IgD-negative memory B cell (primary cell): ENCODE measurements at regions not wholly inside any gene's neighbourhood (a gene's known extent, or its start where the extent isn't known, plus 50 kb on each side); places are given as distances from the start of the nearest gene placed in this dataset.
A peak's percentile ranks its signal among the peaks of the same experiment; 100 is the strongest.

Experiments used
- H3K27ac Mint-ChIP-seq, 3 donors: one replicate each; pipeline ENCODE4 v1.8.0; 2020 to 2022; ENCODE audit warnings: mild to moderate bottlenecking in 3 of 3, mixed read lengths in 3 of 3, moderate library complexity in 1 of 3
- H3K27me3 Mint-ChIP-seq: one replicate; pipeline ENCODE4 v1.8.0; 2021; ENCODE audit warnings: mixed read lengths
- H3K36me3 Mint-ChIP-seq: one replicate; pipeline ENCODE4 v1.8.0; 2020; ENCODE audit warnings: mild to moderate bottlenecking, mixed read lengths
- H3K4me1 Mint-ChIP-seq, 3 donors: one replicate each; pipeline ENCODE4 v1.8.0; 2020 to 2022; ENCODE audit warnings: mixed read lengths in 3 of 3, mild to moderate bottlenecking in 1 of 3
- H3K4me3 Mint-ChIP-seq, 4 donors: one replicate each; pipeline ENCODE4 v1.8.0; 2020 to 2022; ENCODE audit warnings: mild to moderate bottlenecking in 4 of 4, mixed read lengths in 4 of 4, moderate library complexity in 3 of 4
- H3K9me3 Mint-ChIP-seq, 3 donors: one replicate each; pipeline ENCODE4 v1.8.0; 2020 to 2021; ENCODE audit warnings: mixed read lengths in 3 of 3, mild to moderate bottlenecking in 1 of 3

DNA sequence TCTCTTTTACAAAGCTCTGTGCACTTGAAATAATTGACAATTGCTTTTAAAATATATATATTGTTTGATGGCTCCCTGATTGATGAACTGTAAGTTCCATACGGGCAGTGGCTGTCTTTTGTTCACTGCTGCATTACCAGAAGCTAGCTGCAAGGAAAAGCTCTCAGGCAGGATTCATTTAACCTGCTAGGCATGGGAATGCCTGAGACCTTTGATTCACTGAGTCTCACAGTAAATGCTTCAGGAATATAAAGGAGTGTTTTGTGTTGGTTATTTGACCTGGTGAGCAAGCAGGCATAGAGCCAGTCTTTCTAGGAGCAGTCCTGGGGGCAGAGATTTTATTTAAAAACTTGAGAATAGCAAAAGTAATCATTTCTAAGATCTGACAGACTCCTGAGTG, 193.2 kb upstream of the ITGA4 start:
- Mint-ChIP-seq H3K4me1 (peaks cover 0 to 8% (median 2%) of the 10 kb centered on the region in 3 donors), H3K4me3 (no peak overlapping the region), H3K36me3 (no peaks in the 10 kb centered on the region), H3K27ac (no peak overlapping the region), H3K27me3 (no peaks in the 10 kb centered on the region), H3K9me3 (peaks cover 0 to 1% (median 0%) of the 10 kb centered on the region in 3 donors)

DNA sequence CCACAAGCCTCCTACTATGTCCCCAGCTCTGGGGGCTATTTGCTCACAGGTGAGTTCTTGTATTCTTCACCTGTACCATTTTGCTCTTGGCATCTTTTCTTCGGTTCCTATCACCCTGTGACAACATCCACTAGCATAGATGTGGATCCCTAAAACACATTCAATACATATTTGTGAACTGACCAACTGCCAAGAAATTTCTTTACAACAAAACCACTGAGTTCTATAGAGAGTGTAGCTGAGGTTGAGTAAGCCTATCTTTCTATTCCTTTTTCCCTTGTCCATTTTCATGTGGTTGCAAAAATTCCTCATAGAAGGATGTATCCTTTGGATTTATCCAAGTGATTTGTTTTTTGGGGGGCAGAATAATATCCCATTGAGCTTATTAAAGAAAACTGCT, 192.7 kb upstream of the ITGA4 start:
- peak overlapping the region in 1 of 3 donors; percentile 54 for H3K27ac Mint-ChIP-seq
- H3K4me3 Mint-ChIP-seq: no peak overlapping the region
- peaks cover 0 to 1% (median 0%) of the 10 kb centered on the region in 3 donors for H3K9me3 Mint-ChIP-seq
- no peaks in the 10 kb centered on the region for H3K27me3 Mint-ChIP-seq
- H3K4me1 Mint-ChIP-seq: peaks cover 0 to 8% (median 2%) of the 10 kb centered on the region in 3 donors
- H3K36me3 Mint-ChIP-seq: no peaks in the 10 kb centered on the region

DNA sequence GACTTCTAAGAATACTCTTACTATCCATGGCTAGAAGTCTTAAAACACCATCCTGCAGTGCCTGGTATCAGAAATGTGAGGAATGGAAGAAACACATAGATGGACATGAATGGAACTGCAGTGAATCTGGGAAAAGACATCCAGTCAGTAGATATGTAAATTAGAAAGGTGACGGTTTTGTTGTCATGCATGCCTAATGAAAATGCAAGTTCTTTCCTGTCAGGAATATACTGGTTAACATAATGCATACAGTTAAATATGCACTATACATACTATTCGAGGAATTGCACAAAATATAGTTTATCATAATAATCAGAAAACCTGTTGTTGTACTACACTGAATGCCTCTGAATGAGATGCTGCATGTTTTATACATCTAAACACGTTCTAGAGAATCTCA, 190.6 kb upstream of the ITGA4 start:
- Mint-ChIP-seq H3K9me3 (peaks cover 0 to 4% (median 1%) of the 10 kb centered on the region in 3 donors), H3K4me1 (peaks cover 0 to 8% (median 2%) of the 10 kb centered on the region in 3 donors), H3K4me3 (no peak overlapping the region), H3K36me3 (no peaks in the 10 kb centered on the region), H3K27me3 (no peaks in the 10 kb centered on the region), H3K27ac (no peak overlapping the region)

DNA sequence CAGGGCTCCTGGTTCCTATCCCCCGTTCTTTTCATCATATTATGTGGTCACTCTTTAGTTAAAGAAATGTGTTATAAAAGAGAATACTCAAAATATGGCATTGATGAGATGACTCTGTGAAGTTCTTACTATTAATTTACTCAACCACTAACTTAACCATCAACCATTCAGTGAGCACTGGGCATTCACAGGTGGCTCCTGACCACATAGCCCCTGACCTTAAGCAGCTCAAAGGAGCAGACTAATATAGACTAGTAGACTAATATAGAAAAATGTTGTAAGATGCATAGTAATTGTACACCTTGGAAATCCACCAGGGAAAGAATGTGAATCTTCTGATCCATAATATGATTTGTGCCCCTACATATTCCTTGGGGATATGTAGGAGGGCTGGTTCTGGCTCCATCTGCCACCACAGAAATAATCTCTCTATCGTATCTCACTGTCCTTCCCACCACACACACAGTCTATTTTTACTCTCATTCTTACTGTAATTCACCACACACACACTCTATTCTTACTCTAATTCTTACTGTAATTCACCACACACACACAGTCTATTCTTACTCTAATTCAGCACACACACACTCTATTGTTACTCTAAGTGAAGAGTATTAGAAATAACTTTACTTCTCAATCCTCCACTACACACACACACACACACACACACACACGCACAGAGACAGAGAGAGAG, 188.9 kb upstream of the ITGA4 start:
- H3K4me1 Mint-ChIP-seq: peaks cover 0 to 8% (median 2%) of the 10 kb centered on the region in 3 donors
- H3K4me3 Mint-ChIP-seq: no peak overlapping the region
- H3K27ac Mint-ChIP-seq: peak overlapping the region in 1 of 3 donors; percentile 76
- no peaks in the 10 kb centered on the region for H3K36me3 Mint-ChIP-seq
- peaks cover 0 to 4% (median 1%) of the 10 kb centered on the region in 3 donors for H3K9me3 Mint-ChIP-seq
- no peaks in the 10 kb centered on the region for H3K27me3 Mint-ChIP-seq

DNA sequence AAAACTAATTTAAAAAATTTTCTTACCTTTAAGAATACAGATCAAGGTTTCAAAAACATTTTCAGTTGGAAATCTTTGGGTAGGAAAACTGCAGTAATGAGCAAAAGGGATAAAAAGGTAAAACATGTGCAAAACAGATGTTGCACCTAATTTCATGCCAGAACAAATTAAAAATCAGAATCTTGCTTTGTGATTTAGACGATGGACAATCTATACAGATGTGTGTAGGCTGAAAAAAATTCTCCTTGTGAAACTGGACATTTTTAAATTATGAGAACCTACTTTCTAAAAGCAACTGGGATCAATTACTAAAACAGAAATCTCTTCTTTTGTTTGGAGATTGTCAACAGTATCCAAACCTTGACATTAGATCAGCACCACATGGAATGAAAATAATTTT, 183.2 kb upstream of the ITGA4 start:
- H3K36me3 Mint-ChIP-seq: no peaks in the 10 kb centered on the region
- H3K4me3 Mint-ChIP-seq: no peak overlapping the region
- peaks cover 0 to 4% (median 0%) of the 10 kb centered on the region in 3 donors for H3K9me3 Mint-ChIP-seq
- no peak overlapping the region for H3K27ac Mint-ChIP-seq
- peaks cover 0 to 4% (median 0%) of the 10 kb centered on the region in 3 donors for H3K4me1 Mint-ChIP-seq
- no peaks in the 10 kb centered on the region for H3K27me3 Mint-ChIP-seq

DNA sequence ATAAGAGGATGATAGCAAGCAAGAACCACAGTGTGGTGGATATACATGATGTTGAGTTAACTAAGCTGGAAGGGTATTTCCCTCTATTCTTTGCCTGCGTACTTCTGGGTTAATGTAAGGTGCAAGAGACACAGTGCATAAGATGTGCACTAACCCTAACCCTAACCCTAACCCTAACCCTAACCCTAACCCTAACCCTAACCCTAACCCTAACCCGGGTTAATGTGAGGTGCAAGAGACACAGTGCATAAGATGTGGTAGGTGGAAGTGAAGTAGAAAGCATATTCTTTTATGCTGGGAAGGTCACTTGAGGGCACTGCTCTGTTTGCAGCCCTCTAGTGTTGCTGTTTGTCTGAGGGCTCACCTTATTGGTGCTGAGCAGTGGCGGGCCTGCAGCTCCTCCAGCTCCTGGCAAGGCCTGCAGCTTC, 181.5 kb upstream of the ITGA4 start:
- H3K9me3 Mint-ChIP-seq: no peaks in the 10 kb centered on the region
- H3K4me3 Mint-ChIP-seq: peak overlapping the region in 1 of 4 donors; percentile 49
- peaks cover 6% of the 10 kb centered on the region for H3K36me3 Mint-ChIP-seq
- H3K4me1 Mint-ChIP-seq: peaks cover 0 to 4% (median 4%) of the 10 kb centered on the region in 3 donors
- H3K27ac Mint-ChIP-seq: no peak overlapping the region
- H3K27me3 Mint-ChIP-seq: no peaks in the 10 kb centered on the region

DNA sequence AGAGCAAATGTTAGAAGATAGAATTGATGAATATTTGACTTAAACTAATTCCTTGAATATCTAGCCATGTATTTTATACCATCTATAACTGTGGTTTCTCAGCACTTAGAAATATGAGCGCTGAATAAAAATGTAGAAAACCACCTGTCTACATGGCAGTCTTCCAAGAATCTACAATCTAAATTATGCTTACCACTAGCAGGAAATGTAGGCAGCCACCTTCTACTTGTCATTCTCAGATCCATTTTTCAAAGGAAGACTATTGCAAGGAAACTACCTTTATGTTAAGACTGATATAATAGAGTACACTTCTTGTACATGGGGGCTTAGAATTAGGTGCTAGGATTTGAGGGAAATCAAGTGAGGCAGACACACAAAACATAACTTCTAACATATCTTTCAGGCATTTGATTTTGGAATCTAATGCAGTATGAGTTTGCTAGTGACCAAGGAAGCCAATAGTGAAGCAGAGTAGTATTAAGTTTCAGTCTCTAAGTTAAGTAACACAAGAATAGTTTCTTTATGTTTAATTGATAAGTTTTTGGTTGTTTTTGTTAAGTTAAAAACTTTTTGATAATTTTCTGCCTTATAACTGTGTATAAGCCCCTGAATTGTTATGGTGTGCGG, 175.9 kb upstream of the ITGA4 start:
- H3K4me1 Mint-ChIP-seq: peaks cover 2 to 9% (median 3%) of the 10 kb centered on the region in 3 donors
- H3K9me3 Mint-ChIP-seq: no peaks in the 10 kb centered on the region
- peak overlapping the region in 1 of 3 donors; percentile 4 for H3K27ac Mint-ChIP-seq
- no peak overlapping the region for H3K4me3 Mint-ChIP-seq
- peaks cover 6% of the 10 kb centered on the region for H3K36me3 Mint-ChIP-seq
- H3K27me3 Mint-ChIP-seq: no peaks in the 10 kb centered on the region

DNA sequence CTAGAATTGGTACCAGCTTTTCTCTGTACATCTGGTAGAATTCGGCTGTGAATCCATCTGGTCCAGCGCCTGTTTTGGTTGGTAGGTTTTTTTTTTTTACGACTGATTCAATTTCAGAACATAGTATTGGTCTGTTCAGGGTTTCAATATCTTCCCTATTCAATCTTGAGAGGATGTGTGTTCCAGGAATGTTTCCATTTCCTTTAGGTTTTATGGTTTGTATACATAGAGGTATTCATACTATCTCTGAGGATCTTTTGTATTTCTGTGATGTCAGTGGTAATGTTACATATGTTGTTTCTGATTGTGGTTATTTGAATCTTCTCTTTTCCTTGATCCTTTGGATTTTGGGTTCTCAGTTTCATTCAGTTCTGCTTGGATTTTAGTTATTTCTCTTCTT, 172.1 kb upstream of the ITGA4 start:
- H3K27ac Mint-ChIP-seq: no peak overlapping the region
- H3K4me1 Mint-ChIP-seq: peaks cover 2 to 9% (median 3%) of the 10 kb centered on the region in 3 donors
- H3K27me3 Mint-ChIP-seq: no peaks in the 10 kb centered on the region

DNA sequence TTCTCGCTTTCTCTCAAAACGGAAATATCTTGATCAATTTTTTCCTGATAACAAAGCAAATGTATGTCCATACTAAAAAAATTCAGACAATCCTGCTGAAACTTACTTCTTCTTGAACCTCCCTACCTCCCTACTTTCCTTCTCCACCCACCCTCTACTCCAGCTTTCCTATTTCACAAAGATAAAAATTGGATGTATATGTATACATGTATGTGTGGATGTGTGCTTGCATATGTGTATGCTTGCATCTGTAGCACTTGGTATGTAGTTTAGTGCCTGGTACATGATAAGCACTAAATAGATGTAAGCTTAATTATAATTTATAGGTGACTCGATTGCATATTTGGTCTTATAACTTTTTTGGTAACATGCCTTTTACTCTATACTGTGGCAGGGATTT, 167.5 kb upstream of the ITGA4 start:
- Mint-ChIP-seq H3K4me3 (no peak overlapping the region), H3K27ac (no peak overlapping the region), H3K4me1 (peaks cover 0 to 2% (median 0%) of the 10 kb centered on the region in 3 donors), H3K36me3 (no peaks in the 10 kb centered on the region), H3K9me3 (no peaks in the 10 kb centered on the region), H3K27me3 (no peaks in the 10 kb centered on the region)

More for the DNA sequence above, 172.1 kb upstream of the ITGA4 start:
- Mint-ChIP-seq H3K9me3 (no peaks in the 10 kb centered on the region), H3K4me3 (no peak overlapping the region), H3K36me3 (peaks cover 5% of the 10 kb centered on the region)

DNA sequence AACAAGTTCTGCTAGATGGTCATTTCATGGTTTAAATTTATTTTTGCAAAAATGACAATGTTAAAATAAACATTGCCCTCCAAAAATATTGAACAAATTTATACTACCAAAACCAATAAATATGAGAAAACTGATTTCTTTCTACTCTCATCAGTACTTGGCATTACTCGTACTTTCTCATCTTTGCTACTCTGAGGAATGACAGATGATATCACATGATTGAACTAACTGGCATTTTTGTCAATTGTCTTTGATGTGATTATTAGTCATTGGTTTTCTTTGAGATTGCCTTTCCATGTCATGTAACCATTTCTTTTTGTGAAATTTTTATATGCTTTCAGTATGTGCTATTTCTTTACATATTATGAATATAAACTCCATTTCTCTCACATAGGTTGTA, 167.0 kb upstream of the ITGA4 start:
- no peaks in the 10 kb centered on the region for H3K27me3 Mint-ChIP-seq
- peaks cover 0 to 2% (median 0%) of the 10 kb centered on the region in 3 donors for H3K4me1 Mint-ChIP-seq
- no peak overlapping the region for H3K4me3 Mint-ChIP-seq
- peaks cover 0 to under 1% (median 0%) of the 10 kb centered on the region in 3 donors for H3K9me3 Mint-ChIP-seq
- no peak overlapping the region for H3K27ac Mint-ChIP-seq
- H3K36me3 Mint-ChIP-seq: no peaks in the 10 kb centered on the region

DNA sequence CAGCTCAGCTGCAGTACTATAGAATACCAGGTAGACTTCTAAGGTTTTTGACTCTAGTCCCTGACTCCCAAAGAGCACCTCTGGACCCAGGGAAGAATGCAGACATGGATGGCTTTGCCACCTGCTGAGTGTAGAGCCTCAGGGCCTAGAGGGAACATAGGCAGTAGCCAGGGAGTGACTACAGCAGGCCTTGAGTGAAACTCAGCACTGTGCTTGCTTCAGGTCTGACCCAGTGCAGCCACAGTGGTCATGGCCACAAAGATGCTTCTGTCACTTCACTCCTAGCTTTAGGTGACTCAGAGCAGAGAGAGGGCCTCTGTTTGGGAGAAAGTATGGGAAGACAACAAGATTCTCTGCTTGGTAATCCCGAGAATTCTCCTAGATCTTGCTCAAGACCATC, 162.2 kb upstream of the ITGA4 start:
- Mint-ChIP-seq H3K9me3 (peaks cover 6 to 27% (median 9%) of the 10 kb centered on the region in 3 donors), H3K4me1 (peaks cover 0 to 2% (median 1%) of the 10 kb centered on the region in 3 donors), H3K27ac (no peak overlapping the region), H3K27me3 (no peaks in the 10 kb centered on the region), H3K36me3 (peaks cover 4% of the 10 kb centered on the region), H3K4me3 (no peak overlapping the region)

DNA sequence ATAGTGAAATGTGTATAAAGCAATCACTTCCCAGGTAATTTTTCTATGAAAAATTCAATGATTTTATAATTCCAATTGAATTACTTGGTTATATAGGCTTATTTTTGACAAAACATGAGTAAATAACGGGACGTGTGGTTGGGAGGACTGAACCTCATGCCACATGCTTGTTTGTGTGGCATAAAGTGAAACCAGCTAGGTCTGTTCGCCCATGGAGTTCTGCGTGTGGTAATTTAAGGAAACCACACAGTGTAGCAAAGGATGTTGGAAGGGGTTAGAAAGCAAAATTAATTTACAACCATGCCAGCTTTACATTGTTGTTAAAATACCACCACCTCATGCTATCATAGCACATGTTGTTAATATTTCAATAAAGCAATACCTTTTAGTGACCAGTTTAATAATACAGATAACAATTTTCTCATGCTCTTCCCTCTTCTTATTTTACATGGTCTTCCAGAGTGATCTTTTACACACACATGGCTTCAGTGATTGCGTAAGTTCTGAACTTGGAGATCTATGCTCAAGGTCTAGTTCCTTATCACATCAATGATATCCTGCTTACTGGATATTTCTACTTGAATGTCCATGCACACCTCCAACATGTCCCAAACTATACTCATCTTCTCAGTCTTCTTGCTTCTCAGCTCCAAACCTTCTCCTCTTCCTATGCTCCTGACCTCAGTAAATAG, 156.4 kb upstream of the ITGA4 start:
- Mint-ChIP-seq H3K27ac (peak overlapping the region in 1 of 3 donors; percentile 54), H3K27me3 (no peaks in the 10 kb centered on the region), H3K9me3 (peaks cover 6 to 21% (median 10%) of the 10 kb centered on the region in 3 donors), H3K4me1 (peaks cover 18 to 24% (median 21%) of the 10 kb centered on the region in 3 donors), H3K4me3 (peak overlapping the region in 2 of 4 donors; percentile 1 to 13), H3K36me3 (peaks cover 2% of the 10 kb centered on the region)

DNA sequence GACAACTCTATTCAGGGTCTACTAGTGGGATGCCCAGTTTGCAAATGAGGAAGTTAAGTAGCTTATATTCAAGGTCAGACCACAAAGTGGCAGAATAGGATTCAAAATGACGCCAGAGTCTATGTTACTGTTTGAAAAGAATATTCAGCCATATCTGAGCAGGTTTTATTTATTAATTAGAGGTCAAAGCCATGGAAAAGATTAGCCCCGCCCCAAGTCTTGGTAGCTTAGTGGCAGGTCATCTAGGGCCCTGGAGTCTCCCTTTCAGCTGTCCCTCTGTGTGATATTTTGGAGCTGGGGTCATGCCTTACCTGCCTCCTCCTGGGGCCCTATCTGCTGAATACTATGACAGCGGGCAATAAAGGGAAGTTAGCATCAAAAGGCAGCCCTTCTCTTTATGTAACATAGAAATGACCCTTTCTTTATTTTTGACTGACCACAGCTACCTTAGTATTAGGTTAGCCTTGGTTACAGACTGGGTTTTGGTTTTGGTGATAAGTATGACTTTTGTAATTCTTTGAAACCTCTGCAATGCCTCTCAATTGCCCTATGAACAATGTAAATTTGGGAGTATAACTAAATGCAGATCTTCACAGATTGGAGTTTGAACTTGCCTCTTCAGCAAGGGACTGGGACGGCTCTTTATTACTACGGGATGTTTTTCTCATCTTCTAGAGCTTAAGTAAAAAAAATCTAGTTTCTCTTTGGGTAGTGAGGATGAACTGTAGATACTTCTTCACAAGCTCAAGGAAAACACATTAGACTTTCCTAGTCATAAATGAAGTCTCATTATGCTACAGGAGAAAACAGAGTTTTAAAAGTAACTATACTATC, 153.0 kb upstream of the ITGA4 start:
- Mint-ChIP-seq H3K4me1 (peaks cover 43 to 51% (median 45%) of the 10 kb centered on the region in 3 donors), H3K27me3 (no peaks in the 10 kb centered on the region), H3K36me3 (no peaks in the 10 kb centered on the region), H3K4me3 (peak overlapping the region; percentile 25 to 75 (median 50)), H3K9me3 (peaks cover 0 to 4% (median 0%) of the 10 kb centered on the region in 3 donors), H3K27ac (peak overlapping the region; percentile 91 to 94 (median 91))

DNA sequence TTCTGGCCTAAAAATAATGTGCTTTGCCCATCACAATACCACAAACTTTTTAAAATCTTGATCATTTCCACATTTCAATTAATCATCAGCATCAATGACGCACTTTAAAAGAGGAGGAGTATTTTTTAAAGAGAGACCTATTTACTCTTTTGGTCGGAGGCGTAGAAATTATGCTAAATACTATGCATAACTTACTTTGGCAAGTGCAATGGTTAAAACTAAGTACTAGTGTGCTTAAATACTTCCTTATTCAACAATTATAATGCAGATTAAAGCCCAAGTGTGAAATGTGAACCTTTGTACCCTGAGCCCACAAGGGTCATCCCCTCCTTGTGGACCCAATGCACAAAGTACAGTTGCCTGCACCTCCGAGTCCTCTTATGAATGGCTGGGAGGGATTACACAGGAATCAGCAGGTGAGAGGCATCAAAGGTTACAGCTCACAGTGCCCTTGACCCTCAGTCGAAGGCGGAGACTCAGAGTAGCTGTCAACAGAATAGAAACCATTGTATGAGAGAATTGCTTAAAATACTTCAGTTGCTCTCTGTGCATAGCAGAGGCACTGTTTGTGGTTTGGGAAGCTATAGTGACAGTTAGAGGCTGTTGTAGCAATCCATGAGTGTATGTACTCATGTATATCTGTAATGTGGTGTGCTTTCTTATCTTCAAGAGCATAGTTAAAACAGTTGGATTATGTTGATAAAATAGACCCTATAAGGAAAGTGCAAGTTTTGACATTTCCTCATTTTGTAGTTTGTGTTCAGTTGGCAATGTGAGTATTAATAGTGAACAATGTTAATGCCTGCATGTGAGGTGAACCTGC, 151.7 kb upstream of the ITGA4 start:
- H3K4me1 Mint-ChIP-seq: peaks cover 48 to 56% (median 50%) of the 10 kb centered on the region in 3 donors
- no peaks in the 10 kb centered on the region for H3K27me3 Mint-ChIP-seq
- no peaks in the 10 kb centered on the region for H3K9me3 Mint-ChIP-seq
- H3K27ac Mint-ChIP-seq: peak overlapping the region; percentile 91 to 94 (median 91)
- peak overlapping the region; percentile 69 to 89 (median 82) for H3K4me3 Mint-ChIP-seq
- H3K36me3 Mint-ChIP-seq: no peaks in the 10 kb centered on the region
